ENCODE measurements at regions not wholly inside any gene's neighbourhood (a gene's known extent, or its start where the extent isn't known, plus 50 kb on each side); places are given as distances from the start of the nearest gene placed in this dataset.
"Not testable (repeated sequence)": the region's sequence is repeated elsewhere in the genome, so short reads cannot be mapped to it uniquely, and the experiment has no call there.

DNA sequence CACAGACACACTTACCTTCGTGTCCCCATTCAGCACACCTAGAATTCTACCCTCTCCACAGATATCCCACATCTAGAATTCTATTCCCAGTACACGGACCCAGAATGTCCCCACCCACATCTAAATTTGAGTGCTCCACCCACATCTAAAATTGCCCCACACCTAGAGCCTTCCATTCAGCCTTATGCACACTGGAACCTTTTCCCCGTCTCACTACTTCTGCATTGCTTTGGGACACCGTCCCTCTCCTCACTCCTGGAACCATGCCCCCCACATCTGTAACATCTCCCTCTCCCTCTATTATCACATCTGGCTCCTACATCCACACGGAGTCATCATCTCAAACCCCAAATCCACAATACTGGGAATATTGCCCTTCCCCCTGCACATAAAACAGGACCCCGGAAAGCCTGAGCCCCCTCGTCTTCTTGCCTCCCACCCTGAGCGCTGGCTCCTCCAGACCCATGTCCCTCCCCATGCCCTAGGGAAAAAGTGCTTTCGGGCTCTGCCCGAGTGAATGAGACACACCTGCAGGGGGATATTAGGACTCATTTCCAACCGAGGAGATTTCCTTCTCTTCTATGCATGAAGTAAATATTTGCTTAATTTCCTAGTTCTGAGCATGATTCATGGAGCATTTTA lies 125.8 kb upstream of the UNC5B start:
- no peak for DNase-seq

DNA sequence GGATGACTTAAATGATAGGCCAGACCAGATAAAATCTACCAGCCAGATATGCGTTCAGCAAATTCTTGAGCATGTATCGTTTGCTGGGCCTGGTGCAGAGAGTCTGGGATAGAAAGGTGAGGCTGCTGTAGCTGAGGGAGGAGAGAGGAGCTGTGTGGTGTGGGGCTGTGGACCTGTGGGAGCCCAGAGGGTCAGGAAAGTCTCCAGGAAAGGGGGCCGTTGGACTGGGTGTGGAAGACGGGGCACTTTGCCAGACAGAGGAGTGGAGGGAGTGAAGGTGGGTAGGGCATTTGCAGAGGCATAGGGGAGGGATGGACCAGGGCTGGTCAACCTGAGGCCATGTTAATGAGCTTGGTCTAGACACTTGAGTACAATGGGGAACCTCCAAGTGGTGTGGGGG lies 124.7 kb upstream of the UNC5B start:
- no peak for DNase-seq

GRCh38 chr10:71088054-71088453 lies 124.3 kb upstream of the UNC5B start:
- no peak for DNase-seq

GRCh38 chr10:71088578-71088977 lies 123.8 kb upstream of the UNC5B start:
- not testable (repeated sequence) for DNase-seq

DNA sequence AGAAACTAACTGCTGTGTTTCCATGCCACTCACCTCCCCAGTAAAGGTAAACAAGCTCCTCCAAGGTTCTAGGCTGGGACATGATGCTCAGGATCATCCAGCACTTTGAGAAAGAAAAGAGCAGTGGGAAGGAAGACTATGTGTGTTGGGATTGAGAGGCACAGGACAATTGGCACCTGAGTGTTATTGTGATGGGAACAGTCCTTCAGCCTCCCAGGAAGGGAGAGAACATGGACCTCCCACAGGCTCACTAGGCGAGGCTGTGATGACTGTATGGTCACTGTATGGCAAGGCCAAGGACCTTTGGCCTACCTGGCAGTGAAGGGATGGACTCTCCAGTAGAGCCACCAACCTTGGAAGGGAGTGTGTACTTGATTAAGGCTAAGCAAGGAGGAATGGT lies 123.2 kb upstream of the UNC5B start:
- DNase-seq: no peak

- DNase-seq: no peak
Observed at GRCh38 chr10:71090330-71090729, 122.0 kb upstream of the UNC5B start.

GRCh38 chr10:71090801-71091200 lies 121.6 kb upstream of the UNC5B start:
- DNase-seq: no peak

DNA sequence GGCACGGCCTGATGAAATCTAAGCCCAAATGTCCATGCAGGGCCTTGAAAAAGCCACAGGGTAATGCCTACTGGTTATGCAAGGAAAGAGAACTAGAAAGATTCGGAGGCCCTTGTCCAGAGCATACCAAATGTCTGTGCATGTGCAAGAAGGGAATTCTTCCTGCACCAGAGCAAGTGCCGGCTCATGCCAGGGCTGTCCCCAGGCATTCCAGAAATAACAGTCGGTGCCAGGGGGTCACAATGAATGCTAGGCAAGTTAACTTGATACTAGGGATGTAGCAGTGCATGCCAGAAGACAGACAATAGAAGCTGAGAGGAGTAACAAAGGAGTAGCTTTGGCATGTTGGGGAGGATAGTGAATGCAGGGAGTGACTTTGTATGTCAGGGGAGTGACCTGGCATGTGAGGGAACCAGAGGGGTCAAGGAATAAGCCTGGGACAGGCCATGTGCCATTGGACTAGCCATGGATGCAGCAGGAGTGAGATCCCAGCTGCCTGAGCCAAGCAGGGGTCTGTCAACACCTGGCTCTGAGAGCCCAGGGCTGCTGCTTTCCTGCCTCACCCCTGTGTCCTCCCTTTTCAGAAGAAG lies 119.5 kb upstream of the UNC5B start:
- no peak for DNase-seq

DNA sequence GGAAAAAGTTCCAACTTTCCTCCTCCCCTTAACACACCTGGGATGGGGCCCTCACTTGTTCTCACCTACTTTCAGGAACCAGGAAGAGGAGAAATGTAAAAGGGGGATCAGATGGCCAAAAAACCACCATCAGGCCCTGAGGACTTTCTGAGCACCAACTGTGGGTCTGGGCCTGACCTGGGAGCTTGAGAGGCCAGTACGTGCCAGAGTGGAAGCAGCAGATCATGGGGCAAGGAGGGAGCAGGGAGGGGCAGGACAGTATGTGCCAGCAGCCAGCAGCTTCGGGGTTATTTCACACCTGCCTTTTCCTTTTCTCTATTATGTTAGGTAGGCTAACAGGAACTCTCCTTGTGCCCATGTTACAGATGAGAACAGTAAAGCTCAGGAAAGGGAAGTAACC lies 118.8 kb upstream of the UNC5B start:
- no peak for DNase-seq

GRCh38 chr10:71094712-71095390 lies 117.5 kb upstream of the UNC5B start:
- no peak for DNase-seq

DNA sequence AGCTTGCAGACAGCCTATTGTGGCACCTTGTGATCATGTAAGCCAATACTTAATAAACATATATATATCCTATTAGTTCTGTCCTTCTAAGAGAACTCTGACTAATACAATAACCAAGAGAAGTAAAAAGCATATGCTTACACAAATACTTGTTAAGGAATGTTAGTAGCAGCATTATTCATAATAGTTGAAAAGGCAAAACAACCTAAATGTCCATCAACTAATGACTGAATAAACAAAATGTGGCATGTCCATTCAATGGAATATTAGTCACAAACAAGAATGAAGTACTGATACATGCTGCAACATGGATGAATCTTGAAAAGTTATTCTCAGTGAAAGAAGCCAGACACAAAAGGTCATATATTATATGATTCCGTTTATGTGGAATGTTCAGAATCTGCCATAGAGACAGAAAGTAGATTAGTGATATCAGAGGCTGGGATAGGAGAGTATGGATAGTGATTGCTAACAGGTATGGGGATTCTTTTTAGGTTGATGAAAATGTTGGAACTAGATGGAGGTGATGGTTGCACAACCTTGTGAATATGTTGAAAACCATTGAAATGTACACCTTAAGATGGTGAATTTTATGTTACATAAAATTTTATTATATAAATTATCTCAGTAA lies 112.5 kb upstream of the UNC5B start:
- no peak for DNase-seq

GRCh38 chr10:71103961-71104360 lies 108.4 kb upstream of the UNC5B start:
- DNase-seq: no peak

DNA sequence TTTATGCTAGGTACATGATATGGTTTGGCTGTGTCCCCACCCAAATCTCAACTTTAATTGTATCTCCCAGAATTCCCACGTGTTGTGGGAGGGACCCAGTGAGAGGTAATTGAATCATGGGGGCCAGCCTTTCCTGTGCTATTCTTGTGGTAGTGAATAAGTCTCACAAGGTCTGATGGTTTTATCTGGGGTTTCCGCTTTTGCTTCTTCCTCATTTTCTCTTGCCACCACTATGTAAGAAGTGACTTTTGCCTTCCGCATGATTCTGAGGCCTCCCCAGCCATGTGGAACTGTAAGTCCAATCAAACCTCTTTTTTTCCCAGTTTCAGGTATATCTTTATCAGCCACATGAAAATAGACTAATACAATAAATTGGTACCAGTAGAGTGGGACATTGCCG lies 106.2 kb upstream of the UNC5B start:
- not testable (repeated sequence) for DNase-seq

DNA sequence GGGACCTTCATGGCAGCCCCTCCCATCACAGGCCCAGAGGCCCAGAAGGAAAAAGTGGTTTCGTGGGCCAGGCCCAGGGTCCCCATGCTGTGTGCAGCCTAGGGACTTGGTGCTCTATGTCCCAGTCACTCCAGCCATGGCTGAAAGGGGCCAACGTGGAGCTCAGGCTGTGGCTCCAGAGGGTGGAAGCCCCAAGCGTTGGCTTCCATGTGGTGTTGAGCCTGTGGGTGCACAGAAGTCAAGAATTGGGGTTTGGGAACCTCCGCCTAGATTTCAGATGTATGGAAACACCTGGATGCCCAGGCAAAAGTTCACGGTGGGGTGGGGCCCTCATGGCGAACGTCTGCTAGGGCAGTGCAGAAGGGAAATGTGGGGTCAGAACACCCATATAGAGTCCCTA lies 105.3 kb upstream of the UNC5B start:
- not testable (repeated sequence) for DNase-seq

GRCh38 chr10:71108042-71108441 lies 104.3 kb upstream of the UNC5B start:
- DNase-seq: not testable (repeated sequence)

GRCh38 chr10:71112138-71112785 lies 100.1 kb upstream of the UNC5B start:
- no peak for DNase-seq

- DNase-seq: no peak
Observed at GRCh38 chr10:71116426-71116825, 95.9 kb upstream of the UNC5B start.

DNA sequence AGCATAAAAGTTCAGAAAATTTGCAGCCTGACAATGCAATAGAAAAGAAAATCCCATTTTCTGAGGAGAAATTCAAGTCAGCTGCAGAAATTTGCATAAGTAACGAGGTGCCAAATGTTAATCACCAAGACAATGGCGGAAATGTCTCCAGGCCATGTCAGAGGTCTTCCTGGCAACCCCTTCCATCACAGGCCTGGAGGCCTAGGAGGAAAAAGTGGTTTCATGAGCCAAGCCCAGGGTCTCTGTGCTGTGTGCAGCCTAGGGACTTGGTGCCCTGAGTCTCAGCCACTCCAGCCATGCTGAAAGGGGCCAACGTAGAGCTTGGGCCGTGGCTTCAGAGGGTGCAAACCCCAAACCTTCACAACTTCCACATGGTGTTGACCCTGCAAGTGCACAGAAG lies 94.8 kb upstream of the UNC5B start:
- DNase-seq: not testable (repeated sequence)

- DNase-seq: no peak
Observed at GRCh38 chr10:71123023-71123422, 89.3 kb upstream of the UNC5B start.

DNA sequence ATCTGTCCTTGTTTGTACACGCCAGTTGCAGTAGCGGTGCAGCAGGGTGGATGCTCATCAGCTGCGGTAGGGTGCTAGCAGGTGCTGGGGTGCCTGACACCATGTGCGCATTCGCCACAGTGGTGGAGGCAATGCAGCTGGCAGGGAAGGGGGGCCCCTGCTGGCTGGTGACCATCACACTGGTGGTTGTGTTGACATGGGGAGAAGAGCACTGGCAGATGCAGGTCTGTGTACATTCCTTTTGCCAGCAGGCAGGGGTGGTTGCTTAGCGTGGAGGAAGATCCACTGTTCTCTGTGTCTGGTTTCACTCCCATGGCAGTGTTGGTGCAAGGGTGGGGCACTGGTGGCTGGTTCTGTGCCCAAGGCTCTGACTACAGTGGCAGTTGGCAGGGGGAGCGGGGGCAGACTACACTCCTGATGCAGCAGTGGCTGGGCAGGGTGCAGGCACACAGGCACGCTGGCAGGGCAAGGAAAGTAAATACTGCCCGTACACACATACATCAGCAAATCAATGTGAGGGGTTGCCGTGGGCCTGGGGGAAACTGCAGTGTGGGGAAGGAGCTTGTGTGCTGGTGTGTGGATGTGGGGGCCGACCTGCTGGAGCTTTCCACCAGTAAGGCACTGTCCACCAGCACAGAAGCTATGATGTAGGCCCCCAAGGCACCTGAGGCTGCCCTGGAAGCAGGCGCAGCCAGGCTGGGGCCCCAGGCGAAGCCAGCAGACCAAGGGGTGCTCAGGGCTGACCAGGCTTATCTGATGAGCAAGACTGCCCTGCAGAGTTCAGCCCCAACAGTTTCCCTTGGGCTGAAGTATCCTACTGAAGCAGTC lies 87.2 kb upstream of the UNC5B start:
- DNase-seq: no peak

DNA sequence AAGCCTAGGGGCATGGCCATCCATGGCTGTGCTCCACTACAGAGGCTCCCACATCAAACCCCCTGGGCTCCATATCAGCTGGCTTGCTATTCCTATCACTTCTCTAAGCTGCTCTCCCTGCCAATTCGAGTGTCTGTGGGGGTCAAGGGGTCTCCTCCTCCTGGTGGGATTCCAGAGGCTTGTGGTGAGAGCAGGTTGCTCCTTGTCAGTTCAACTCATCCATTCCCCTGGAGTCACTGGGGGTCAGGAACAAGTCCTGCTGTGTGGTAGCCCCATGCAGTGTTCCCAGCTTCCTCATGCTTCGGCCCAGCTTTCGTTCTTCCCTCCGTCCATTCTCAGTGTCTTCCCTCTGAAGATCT lies 86.6 kb upstream of the UNC5B start:
- DNase-seq: no peak

DNA sequence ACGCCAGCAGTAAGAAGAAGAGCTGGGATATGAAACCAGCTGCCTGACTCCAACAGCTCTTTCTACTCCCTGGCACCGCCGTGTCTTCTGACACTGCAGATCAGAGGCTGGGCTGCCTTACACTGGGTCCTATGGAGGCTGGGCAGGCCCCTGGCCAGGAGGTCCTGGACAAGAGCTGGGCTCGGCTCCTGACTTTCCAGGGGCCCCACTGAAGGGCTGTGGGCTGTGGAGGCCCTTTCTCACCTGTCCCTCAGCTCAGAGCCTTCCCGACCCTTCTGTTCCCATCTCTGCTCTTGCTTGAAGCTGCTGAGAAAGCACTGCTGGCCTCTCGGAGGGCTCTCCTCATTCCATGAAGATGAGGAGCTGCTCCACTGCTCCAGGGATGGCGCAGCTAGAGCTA lies 85.9 kb upstream of the UNC5B start:
- DNase-seq: no peak

Measured in C1 segment of cervical spinal cord (tissue), 14 donors.